ENCODE measurements at regions not wholly inside any gene's neighbourhood (a gene's known extent, or its start where the extent isn't known, plus 50 kb on each side); places are given as distances from the start of the nearest gene placed in this dataset.

DNA sequence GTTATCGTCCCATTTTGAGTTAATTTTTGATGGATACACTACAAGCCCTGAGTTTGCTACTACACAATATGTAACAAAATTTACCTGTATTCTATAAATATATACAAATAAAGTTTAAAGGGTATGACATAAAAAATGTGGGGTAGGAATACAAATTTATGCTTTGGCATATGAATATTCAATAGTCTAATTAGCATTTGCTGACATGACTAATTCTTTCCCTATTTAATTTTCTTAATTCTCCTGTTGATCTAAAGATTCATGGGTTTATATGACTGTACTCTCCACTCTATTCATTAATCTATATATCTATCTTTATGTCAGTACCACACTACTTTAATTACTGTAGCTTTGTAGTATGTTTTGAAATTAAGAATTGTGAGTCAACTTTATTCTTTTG, 1840.7 kb upstream of the FLRT2 start:
- TF ChIP-seq EZH2 (IDR thresholded peaks at IDR 0.05) (no peak), POLR2AphosphoS5 (IDR thresholded peaks at IDR 0.05; ENCODE audit: borderline replicate concordance, low read depth, low read length) (no peak)
